ENCODE measurements at regions not wholly inside any gene's neighbourhood (a gene's known extent, or its start where the extent isn't known, plus 50 kb on each side); places are given as distances from the start of the nearest gene placed in this dataset.

GRCh38 chr4:132056496-132056895 lies 1092.6 kb upstream of the PCDH10 start:
- Histone ChIP-seq H3K4me3 (ENCODE audit: low read depth, low read length) (no peak overlapping the region), H3K27me3 (ENCODE audit: control insufficient read depth, insufficient read depth, low read length) (no peaks in the 10 kb centered on the region), H3K36me3 (ENCODE audit: control insufficient read depth, insufficient read depth, low read length) (no peaks in the 10 kb centered on the region)
- TF ChIP-seq, protein P1, sequence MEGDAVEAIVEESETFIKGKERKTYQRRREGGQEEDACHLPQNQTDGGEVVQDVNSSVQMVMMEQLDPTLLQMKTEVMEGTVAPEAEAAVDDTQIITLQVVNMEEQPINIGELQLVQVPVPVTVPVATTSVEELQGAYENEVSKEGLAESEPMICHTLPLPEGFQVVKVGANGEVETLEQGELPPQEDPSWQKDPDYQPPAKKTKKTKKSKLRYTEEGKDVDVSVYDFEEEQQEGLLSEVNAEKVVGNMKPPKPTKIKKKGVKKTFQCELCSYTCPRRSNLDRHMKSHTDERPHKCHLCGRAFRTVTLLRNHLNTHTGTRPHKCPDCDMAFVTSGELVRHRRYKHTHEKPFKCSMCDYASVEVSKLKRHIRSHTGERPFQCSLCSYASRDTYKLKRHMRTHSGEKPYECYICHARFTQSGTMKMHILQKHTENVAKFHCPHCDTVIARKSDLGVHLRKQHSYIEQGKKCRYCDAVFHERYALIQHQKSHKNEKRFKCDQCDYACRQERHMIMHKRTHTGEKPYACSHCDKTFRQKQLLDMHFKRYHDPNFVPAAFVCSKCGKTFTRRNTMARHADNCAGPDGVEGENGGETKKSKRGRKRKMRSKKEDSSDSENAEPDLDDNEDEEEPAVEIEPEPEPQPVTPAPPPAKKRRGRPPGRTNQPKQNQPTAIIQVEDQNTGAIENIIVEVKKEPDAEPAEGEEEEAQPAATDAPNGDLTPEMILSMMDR (IDR thresholded peaks at IDR 0.05; ENCODE audit: insufficient read depth, low read length, severe bottlenecking) = no peak
- no peak for DNase-seq (ENCODE audit: low read depth)
- FAIRE-seq = no peak

- Histone ChIP-seq H3K27me3 (ENCODE audit: control insufficient read depth, insufficient read depth, low read length) (no peaks in the 10 kb centered on the region), H3K4me3 (ENCODE audit: low read depth, low read length) (no peak overlapping the region), H3K36me3 (ENCODE audit: control insufficient read depth, insufficient read depth, low read length) (no peaks in the 10 kb centered on the region)
- FAIRE-seq = no peak
- TF ChIP-seq, protein P1 (IDR thresholded peaks at IDR 0.05; ENCODE audit: insufficient read depth, low read length, severe bottlenecking) = no peak
- peak; percentile 69 for DNase-seq (ENCODE audit: low read depth)
Observed at GRCh38 chr4:132059227-132059626, 1089.9 kb upstream of the PCDH10 start.

GRCh38 chr4:132062611-132063239 lies 1086.4 kb upstream of the PCDH10 start:
- Histone ChIP-seq H3K4me3 (ENCODE audit: low read depth, low read length) (no peak overlapping the region), H3K36me3 (ENCODE audit: control insufficient read depth, insufficient read depth, low read length) (no peaks in the 10 kb centered on the region), H3K27me3 (ENCODE audit: control insufficient read depth, insufficient read depth, low read length) (no peaks in the 10 kb centered on the region)
- TF ChIP-seq, protein P1 (IDR thresholded peaks at IDR 0.05; ENCODE audit: insufficient read depth, low read length, severe bottlenecking) = no peak
- FAIRE-seq (no peak), DNase-seq (ENCODE audit: low read depth) (no peak)

DNA sequence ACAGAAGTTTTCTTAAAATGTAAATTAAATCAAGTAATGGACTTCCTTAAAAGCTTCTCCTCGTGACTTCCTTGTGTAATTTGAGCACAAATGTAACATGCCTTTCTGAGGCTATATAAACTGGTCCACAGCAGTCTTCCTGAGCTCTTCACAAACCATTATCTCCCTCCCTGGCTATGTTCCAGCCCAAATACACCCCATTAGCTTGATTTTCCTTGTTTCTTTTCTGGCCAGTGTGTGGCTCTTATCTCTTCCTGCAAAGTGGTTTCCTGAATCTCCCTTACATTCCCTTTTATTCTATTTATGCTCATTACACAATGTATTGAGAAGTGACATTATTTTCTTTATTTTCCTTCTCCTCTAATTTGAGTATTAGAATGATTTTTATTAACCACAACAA lies 1085.3 kb upstream of the PCDH10 start:
- FAIRE-seq = no peak
- no peaks in the 10 kb centered on the region for H3K27me3 ChIP-seq (ENCODE audit: control insufficient read depth, insufficient read depth, low read length)
- TF ChIP-seq, protein P1 (IDR thresholded peaks at IDR 0.05; ENCODE audit: insufficient read depth, low read length, severe bottlenecking) = no peak
- no peaks in the 10 kb centered on the region for H3K36me3 ChIP-seq (ENCODE audit: control insufficient read depth, insufficient read depth, low read length)
- DNase-seq (ENCODE audit: low read depth) = no peak
- H3K4me3 ChIP-seq (ENCODE audit: low read depth, low read length) = no peak overlapping the region

DNA sequence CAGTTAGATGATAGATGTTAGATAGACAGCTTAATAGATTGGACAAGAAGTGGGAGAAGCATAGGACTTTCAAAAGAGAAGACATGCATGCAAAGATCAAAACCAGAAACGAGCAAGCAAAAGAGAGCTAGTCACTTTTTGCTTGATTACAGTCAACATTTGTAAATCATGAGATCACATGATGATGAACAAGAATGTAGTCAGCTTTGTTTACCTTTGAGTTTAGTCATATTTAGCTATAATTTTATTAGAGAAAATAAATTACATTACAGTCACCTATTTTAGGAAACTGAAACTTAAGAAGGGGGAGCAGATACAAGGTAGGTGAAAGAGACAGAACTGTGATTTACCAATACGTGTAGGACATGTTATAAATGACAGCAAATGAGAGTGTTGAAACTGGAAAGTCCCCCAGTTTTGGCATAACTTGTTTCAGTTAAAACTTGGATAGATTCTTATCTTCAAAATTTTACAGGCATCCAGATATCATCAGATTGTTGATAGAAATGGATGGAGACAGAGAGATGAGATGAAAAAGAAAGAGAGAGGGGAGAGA lies 1083.1 kb upstream of the PCDH10 start:
- Histone ChIP-seq H3K4me3 (ENCODE audit: low read depth, low read length) (no peak overlapping the region), H3K36me3 (ENCODE audit: control insufficient read depth, insufficient read depth, low read length) (no peaks in the 10 kb centered on the region), H3K27me3 (ENCODE audit: control insufficient read depth, insufficient read depth, low read length) (no peaks in the 10 kb centered on the region)
- DNase-seq (ENCODE audit: low read depth) = peak; percentile 86
- TF ChIP-seq, protein P1 (IDR thresholded peaks at IDR 0.05; ENCODE audit: insufficient read depth, low read length, severe bottlenecking) = no peak
- no peak for FAIRE-seq

GRCh38 chr4:132071815-132072214 lies 1077.3 kb upstream of the PCDH10 start:
- FAIRE-seq (no peak), DNase-seq (ENCODE audit: low read depth) (peak; percentile 77)
- Histone ChIP-seq H3K4me3 (ENCODE audit: low read depth, low read length) (no peak overlapping the region), H3K36me3 (ENCODE audit: control insufficient read depth, insufficient read depth, low read length) (no peaks in the 10 kb centered on the region), H3K27me3 (ENCODE audit: control insufficient read depth, insufficient read depth, low read length) (no peaks in the 10 kb centered on the region)
- TF ChIP-seq, protein P1 (IDR thresholded peaks at IDR 0.05; ENCODE audit: insufficient read depth, low read length, severe bottlenecking) = no peak
